Eye (tissue), 1 donor: ENCODE measurements at regions not wholly inside any gene's neighbourhood (a gene's known extent, or its start where the extent isn't known, plus 50 kb on each side); places are given as distances from the start of the nearest gene placed in this dataset.
"Not testable (repeated sequence)": the region's sequence is repeated elsewhere in the genome, so short reads cannot be mapped to it uniquely, and the experiment has no call there.

Source experiments
- DNase-seq: peaks from one replicate; pipeline ENCODE4 v3.0.0-alpha.2; 2015

DNA sequence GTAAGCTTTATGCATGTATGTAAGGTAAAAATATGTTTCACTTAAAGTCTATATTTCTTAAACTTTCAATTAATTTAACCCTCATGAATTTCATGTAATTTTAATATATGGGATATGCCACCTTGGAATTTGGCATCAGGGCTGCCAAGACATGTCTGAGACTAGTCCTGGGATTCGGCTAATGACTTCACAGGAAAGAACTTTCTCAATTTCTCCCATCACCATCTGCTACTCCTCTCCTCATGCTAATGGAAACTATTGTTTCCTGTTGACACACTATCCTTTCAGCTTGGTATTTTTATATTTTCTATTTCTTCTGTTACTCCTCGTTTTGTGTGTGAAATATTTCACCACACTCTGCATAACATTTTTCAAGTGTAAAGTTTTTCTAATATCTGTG, 205.9 kb downstream of the ARL4A start:
- DNase-seq = no peak

DNA sequence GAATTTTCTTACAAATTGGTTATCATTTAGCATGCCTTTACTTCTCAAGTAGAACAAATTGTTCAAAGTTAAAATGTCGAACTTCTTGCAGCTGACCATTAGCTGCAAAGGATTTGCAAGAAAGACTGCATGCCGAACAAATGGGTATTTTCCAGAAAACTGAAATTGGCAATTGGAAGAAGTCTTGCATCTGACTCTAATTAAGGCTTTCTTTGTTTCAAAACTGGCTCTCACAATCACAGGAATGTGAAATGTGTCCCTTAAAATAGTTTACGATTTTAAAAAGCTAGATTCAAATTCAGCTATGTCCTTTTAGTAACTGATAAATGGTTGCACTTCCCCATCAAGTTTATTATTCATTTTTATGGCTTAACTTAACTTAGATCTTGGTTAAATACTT, 207.9 kb downstream of the ARL4A start:
- DNase-seq = no peak

DNA sequence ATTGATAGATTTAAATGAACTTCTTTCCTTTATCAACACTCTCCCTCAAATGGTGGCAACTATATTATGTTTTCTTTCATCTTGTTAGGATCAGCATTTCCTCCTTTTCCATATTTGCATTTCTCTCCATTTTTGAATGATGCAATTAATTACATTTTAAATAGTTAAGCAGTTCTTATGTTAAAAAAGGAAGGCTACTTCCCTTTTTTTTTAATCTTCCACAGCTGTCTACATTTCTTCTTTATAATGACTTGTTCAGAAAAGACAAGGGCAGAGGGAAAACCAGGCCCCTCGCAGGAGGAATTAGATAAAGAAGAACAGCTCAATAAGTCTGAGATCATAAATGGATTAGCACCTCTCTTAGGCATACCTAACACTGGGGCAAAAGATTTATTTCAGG, 208.9 kb downstream of the ARL4A start:
- no peak for DNase-seq

DNA sequence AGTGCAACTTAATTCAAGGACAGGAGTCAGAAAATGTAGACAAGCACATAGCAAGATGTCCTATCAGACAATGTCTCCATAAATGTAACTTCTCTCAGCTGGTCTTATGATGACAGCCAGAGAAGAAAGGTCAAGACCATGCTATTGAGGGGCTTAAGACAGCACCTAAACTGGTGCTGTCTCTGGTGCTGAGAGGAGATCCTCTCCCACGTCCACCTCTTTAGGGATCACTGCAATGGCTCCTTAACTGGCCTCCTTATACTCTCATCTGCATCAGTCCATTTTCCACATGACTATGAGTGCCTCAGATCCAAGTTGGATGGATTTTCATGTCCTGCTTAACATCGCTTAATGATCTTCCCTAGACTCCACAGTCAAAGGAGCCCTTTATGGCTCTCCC, 210.6 kb downstream of the ARL4A start:
- no peak for DNase-seq

- DNase-seq = no peak
Measured at GRCh38 chr7:12898620-12899019, 211.2 kb downstream of the ARL4A start.

DNA sequence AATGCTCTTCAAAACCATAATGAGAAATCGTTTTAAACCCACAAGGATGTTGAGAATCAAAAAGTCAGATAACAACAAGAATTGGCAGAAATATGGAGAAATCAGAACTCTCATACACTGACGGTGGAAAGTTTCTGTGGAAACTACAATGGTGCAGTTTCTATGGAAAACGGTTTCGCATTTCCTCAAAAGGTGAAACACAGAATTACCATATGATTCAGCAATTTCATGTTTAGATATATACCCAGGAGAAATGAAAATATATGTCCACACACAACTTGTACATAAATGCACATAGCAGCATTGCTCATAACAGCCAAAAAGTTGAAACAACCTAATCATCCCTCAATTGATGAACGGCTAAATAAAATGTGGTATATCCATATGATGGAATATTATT, 218.2 kb downstream of the ARL4A start:
- DNase-seq = no peak

GRCh38 chr7:12907774-12908173, 220.3 kb downstream of the ARL4A start:
- DNase-seq = no peak

DNA sequence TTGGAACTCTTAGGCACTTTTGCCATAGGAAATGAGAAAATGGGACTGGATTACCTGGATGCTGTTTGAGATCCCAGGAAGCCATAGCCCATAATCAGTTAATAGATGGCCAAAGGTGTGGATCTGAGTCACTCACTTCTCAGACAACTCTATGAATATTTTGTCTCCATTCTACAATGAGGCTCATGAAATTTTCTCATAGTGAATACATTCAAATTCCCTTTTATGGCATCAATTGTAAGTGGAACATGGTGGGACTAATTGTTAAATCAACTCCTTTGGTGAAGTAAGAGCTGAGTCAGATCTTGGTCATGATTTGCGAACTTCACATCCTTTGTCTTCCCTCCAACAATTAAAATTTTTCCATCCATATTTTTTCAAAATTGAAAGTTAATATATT, 222.1 kb downstream of the ARL4A start:
- no peak for DNase-seq

DNA sequence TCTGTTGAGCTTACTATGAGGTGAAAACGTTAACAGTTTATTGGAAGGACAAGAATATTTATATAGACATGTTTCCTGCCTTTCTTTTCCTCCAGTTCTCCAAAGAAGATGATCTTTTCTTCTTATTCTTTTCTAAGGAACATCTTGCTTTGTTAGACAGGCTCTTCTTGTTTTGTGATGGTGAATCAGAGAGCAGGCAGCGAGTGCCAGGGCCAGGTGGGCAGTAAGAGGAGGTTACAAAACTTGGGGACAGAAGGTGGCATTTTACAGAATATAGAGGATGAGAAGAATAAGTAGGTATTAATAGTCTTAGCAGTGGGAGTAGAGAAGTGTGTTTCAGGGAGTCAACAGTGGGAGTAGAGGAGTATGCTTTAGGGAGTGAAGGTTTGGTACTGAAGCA, 223.6 kb downstream of the ARL4A start:
- DNase-seq = no peak

GRCh38 chr7:12913002-12913401, 225.6 kb downstream of the ARL4A start:
- peak; percentile 24 for DNase-seq

GRCh38 chr7:12917801-12918200, 230.4 kb downstream of the ARL4A start:
- no peak for DNase-seq

- no peak for DNase-seq
Measured at GRCh38 chr7:12921751-12922345, 234.4 kb downstream of the ARL4A start.

DNA sequence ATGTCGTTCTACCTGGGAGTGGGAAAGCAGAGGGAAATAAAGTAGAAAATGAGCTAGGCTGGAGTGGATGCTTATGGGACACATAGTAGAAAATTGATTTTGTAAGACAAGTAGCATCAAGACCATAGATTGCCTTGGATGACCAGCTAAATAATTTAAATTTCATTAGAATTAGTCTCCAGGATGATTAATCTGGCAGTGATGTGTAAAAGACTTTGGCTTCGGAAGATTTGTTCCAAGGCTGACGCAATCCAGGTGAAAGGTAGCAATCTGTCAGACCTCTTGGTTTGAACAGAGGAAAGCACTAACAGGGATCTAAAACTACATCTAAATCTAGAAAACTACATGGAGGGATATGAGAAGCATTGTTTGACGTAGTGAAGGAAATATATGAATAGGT, 236.5 kb downstream of the ARL4A start:
- no peak for DNase-seq

- DNase-seq = peak; percentile 71
Measured at GRCh38 chr7:12926206-12926605, 238.8 kb downstream of the ARL4A start.

- no peak for DNase-seq
Measured at GRCh38 chr7:12927635-12928434, 240.4 kb downstream of the ARL4A start.

DNA sequence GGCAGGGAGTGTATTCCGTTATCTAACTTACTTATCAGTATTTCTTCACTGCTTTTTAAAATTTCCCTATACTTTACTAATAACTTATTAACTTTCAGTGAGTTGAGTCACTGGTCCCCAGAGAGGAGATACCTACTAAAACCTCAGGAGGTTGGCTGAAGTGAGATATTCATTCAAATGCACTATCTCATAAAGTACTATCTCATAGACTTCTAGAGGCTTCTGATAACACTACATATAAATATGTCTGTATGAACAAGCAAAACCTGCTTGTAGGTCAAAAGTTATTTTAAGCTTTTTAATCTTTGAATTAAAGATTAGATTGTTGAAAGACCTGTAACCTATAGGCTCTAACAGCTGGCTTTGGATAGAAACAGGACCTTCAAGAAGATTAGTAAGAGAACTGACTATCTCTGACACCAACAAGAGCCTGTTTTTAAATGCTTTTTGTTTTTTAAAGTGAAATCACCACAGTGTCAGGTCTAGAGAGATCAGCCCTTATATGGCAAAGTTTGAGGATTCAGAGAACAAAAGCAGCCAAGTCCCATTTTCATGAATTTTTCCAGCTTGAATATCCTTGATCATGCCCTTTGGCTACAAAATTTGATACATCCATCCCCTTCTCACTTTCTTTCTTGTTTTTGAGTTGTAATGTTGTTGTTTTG, 242.2 kb downstream of the ARL4A start:
- DNase-seq = no peak

- DNase-seq = no peak
Measured at GRCh38 chr7:12930534-12930933, 243.1 kb downstream of the ARL4A start.

DNA sequence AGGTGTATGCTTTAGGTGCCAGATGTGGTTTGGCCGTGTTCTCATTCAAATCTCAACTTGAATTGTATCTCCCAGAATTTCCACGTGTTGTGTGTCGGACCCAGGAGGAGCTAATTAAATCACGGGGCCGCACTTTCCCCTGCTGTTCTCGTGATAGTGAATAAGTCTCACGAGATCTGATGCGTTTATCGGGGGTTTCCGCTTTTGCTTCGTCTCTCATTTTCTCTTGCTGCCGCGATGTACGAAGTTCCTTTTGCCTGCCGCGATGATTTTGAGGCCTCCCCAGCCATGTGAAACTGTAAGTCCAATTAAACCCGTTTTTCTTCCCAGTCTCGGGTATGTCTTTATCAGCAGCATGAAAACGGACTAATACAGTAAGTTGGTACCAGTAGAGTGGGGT, 244.0 kb downstream of the ARL4A start:
- not testable (repeated sequence) for DNase-seq

DNA sequence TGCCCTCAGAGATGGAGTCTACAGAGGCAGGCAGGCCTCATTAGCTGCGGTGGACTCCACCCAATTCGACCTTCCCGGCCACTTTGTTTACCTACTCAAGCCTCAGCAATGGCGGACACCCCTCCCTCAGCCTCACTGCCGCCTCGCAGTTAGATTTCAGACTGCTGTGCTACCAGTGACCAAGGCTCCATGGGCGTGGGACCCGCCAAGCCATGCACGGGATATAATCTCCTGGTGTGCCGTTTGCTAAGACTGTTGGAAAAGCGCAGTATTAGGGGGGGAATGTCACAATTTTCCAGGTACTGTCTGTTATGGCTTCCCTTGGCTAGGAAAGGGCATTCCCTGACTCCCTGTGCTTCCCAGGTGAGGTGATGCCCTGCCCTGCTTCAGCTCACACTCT, 252.3 kb downstream of the ARL4A start:
- no peak for DNase-seq

DNA sequence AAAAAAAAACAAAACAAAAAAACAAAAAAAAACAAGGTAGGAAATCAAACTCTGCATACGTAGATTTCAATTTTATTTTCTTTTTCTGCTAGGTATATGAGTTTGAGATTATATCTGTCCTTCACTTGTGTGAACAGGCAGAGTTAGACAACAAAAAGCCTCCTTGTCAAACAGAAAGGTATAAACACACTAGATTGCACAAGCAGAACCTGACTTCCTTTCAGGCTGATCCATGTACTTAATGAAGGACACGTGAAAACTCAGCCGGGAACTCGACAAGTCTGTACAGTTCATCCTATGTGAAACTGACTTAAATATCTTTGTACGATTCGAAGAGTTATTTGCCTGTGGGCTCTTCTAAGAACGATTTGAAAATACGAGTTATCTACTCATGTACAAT, 254.1 kb downstream of the ARL4A start:
- DNase-seq = no peak

DNA sequence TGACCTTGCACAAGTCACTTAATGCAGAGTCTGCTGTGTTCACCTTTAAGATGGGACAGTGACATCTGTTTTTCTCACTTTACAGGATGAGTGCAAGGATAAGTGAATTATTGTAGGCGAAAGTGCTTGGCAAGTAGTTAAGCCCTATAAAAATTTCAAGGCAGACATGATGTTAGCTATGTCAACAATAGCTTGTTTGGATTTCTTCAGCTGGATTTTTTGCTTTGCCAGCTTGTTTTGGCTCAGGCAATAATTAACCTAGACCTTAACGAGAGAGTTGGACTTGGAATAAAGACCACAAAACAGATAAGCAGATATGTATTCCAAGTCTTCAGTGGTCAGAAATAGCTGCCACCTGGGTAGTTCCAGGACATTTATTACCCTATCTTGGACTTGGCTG, 255.2 kb downstream of the ARL4A start:
- DNase-seq = no peak

DNA sequence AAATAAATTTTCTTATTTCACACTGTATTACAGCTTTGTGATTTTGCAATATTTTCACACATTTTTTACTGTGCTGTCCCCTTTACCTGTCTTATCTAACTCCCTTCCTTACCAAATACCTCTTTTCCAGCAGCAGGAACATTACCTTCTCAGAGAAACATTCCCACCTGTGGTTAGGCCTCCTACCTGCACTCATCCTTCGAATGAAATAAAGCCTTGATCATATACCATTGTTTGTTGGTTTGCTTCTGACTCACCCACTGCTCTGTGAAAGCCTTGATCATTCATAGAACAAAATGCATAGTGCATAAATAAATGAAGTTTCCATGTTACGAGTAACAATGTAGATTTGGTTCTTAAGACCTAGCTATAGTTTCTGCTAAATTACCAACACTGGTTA, 256.3 kb downstream of the ARL4A start:
- DNase-seq = no peak

DNA sequence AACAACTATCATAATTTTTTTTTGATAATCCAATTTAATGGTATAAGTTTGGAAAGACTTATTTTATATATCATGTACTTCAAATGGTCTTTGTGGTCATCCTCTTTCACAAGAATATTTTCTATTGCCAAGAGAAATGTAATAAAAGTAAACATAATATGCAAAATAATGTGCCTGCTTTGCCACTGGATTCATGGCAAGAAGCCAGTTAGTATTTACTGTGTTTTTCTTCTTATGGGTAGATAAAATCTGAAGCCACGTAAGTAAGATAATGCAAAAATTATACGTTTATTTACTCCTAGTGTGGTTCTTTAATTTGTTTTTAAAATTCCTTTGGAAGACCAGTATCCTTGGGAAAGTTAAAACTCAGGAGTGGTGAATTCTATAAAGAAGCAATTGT, 258.5 kb downstream of the ARL4A start:
- no peak for DNase-seq

- no peak for DNase-seq
Measured at GRCh38 chr7:12947465-12947864, 260.0 kb downstream of the ARL4A start.
